Right renal cortex interstitium (tissue), 3 donors: ENCODE measurements at regions not wholly inside any gene's neighbourhood (a gene's known extent, or its start where the extent isn't known, plus 50 kb on each side); places are given as distances from the start of the nearest gene placed in this dataset.

Experiments used
- DNase-seq, 3 donors: peaks; one replicate each; pipeline ENCODE4 v3.0.0-alpha.2; 2013; ENCODE audit warnings: low read depth in 3 of 3, low spot score in 2 of 3

DNA sequence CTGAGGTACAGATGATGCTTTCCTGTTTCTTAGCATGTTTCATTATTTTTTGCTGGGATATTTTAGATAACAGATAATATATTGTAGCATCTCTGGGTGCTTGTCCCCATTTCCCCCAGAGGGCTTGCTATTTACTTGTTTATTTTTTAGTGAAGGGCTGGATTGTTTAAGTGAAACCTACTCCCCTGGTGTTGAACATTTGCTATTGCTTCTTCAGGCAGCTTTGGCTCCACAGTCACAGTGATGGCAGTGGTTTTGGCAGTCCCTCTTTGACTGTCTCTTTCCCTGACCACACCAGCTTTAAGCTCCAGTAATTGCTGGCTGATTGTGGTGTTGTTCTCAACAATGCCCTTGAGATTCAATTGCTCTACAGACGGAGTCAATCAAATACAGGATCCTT lies 128.9 kb downstream of the KLF13 start:
- no peak for DNase-seq

DNA sequence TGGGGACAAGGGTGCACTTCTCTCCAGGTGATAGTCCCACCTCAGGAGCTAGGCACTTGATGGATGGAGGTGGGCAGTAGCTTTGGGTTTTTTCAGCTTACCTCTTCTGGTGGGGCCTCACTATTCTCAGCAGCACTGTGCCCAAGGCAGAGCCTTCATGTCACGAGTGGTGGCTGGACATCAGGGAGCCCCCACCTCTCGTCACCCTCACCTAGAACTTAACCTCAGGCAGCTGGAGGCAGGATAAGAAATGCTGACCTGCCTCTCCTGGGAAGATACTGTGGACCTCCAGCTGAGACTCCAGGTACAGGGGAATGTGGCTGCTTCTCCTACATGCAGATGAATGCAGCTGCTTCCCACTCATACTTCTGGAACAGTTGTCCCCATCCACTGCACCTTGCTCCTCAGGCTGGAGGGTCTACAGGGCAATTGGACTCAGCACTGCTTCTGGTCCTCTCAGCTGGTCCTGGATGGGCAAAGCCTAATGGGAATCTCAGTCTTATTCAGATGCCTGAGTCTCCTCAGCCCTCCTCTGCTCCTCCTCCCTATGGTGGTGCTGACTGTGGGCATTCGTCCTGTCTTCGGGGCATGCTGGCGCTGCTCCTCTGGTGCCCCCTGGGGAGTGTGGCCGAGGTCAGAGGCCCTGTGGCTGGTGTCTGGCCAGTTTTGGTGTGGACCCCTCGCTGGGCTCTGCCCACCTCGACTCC lies 129.9 kb downstream of the KLF13 start:
- no peak for DNase-seq

DNA sequence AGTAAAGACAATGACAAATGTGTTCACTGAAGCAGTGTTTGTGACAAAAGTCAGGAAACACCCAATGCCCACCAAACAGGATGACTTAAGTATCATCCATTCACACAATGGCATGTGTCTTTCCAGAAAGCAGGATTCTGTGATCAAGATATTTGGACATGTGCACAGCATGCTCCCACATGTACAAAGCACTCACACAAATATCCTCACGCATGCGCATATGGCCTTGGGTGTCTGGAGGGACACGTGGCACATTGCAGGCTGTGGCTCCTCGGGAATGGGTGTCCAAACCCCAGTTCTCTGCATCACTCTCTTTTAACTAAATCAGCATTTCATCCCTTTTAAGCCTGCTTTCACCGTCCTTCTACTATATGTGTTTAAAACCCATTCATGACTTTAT lies 130.5 kb downstream of the KLF13 start:
- no peak for DNase-seq

DNA sequence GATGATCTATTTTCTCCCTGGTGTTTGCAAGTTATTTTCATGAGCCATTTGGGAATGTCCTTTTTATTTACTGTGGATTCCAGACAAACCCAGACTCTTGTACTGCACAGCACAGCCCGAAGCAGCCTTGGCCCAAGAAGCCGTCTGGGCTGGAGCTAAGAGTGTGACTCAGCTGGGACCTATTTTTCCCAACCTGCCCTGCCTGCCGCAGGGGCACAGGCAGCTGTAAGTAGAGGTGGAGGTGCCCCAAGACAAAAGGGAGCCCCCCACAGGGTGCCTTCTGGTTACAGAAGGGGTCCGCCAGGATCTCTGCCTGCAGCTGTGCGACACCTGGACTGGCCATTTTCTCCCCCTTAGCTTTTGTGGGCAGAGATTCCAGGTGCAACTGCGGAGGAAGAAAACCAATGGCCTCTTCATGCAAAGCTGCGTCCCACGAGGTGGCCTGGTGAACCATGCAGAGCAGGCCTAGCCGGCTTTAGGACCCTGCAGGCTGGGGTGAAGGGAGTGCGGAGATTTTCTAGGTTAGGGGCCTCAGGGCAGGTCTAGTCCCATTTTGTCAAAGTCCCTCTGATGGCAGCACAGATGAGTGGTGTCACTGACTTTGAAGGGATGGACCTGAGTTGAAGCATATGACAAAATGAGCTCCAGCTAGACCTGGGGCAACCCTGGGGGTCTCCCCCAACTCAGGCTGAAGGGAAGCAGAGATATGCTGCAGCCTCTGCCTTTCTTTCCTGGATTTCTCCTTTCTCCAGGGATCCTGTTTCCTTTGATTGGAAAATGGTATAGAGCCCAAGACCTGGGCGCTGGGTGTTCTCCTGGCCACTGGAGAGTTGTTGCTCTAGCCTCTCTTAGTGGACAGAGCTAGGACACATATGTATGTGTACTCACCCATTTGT lies 131.2 kb downstream of the KLF13 start:
- DNase-seq, result no peak

DNA sequence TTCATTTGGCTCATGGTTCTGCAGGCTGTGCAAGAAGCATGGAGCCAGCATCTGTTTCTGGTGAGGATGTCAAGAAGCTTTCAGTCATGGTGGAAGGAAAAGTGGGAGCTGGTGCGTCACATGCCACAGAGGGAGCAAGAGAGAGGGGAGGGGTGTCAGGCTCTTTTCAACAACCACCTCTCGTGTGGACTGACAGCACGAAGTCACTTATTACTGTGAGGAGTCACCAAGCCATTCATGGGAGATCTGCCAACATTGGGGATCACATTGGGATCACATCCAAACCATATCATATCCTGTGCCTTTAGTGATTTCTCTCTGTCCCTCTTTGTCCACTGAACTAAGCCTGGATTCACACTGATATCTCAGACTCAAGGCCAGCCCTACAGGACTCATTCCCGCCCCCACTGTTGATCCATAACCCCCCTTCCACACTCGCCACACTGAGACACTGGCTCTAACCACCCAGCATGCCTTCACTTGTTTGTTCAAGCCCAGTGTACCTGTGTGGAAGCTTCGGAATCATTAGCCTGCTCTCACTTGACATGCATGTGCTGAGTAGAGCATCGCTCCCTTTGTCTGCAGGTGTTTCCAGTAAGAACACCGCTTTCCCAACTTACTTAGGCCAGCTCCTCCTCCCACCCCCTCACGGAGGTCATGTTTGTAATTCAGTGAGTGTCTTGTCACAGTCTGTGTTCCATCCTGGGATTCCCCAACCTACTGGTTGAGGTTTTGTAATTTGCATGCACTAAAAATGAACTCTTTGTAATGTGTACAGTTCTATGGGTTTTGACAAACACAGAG lies 132.2 kb downstream of the KLF13 start:
- DNase-seq, result no peak

DNA sequence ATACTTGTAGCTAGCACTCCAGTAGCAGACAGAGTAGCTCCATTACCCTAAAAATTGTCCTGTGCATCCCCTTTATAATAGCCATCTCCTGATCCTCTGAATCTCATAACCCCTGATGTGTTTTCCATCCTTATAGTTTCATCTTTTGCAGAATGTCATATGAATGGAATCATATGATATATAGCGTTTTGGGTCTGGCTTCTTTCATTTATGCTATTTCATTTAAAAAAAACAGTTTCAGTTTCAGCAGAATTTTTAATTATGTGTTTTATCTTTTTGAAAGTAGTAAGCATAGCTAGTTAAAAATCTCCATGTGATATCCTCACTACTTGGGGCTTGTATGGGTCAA lies 132.7 kb downstream of the KLF13 start:
- no peak for DNase-seq

DNA sequence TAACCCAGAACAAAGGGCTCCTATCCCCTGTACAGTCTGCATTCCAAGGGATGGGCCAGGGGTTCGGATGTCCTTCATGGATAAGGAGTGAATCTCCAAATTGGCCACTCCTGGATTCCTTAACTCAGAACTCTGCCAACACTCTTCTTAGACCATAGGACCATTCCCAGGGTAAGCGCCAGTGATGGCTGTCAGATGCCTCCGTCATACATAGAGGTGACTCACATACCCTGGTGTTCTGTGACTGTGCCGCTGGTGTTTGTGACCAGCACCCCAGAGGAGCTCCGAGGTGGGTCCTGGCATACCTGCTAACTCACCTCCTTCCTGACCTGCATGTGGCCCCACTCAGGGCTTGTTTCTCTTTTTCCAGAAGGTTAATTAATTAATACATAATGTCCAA lies 134.7 kb downstream of the KLF13 start:
- DNase-seq, result no peak

DNA sequence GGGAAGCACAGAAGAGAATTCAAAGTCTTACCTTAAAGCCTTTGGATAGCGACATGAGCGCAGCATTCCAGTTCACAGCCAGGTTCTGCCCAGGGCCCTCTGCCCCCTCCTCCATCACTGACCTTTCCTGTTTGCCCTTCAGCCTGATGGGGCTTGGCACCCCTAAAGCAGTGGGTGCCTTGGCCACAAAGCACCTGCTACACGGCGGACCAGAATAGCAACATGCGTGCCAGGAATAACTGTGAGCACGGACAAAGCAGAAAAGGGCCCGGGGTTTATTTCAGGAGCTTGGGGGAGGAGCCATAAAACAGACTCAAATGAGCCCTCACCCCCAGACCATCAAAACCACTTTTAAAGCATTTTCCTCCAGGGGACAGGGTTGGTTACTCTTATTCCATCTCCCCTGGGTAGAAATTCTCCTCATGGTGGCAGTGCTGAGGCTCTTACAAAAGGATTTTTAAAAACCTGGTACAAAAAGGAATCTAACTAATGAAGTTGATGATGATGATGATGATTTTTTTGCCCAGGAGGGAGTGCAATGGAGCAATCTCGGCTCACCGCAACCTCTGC lies 135.4 kb downstream of the KLF13 start:
- no peak for DNase-seq

DNA sequence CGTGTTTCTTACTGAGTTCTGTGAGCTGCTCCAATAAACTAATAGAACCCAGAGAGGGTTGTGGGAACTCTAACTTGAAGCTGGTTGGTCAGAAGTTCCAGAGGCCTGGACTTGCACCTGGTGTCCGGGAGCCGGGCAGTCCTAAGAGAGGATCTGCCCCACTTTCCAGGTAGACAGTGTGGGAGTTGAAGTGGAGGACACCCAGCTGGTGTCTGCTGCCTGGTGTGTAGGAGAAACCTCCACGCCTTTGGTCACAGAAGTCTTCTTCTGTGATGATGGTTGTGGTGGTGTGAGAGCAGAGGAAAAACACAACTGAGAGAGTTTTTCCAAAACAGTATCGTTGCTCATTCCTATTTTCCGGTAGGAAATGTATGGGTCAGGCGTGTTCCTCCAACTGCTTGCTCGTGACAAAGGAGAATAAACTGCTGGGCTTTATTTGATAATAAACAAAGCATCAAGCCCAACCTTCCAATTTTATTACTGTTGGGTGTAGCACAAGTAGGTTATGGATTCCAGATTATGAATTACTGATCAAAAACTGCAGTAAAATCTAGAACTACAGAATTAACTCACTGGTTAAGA lies 137.0 kb downstream of the KLF13 start:
- no peak for DNase-seq

DNA sequence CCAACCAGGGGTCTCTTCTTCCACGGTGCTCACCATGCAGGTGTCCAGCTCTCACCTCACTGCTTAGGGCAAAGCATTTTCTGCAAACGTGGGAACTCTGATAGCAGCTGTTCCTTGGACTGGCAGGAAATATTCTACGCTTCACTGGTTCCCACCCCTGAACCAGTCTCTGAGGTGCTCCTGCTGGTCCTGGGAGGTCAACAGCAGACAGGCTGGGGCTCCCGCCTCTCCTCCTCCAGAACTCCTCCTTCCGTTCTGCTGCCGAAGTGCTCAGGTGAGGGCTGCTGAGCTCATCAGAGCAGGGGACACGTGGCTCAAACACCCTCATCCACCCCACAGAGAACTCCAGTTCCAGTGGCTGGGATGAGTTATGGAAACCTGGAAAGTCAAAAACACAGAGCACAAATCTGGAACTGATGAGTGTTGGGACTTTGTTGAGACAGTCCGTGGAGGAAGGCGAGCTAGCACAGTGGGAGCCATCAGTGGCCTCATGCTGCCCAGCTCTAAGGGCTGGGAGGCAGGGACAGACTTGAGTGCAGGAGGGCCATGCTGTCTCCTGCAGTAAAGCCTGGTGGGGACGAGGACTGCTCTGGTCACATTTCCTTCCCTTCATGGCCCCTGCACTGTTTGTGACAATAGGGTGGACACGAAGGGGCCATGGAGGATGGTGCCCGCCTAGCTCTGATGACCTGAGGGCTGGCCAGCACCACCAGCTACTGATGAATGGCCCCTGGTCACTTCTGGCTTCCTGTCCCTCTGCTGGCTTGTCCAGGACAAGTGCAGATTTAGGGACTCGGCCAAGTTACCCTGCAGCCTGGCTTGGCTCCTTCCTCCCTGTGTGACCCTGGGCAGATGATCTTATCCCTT lies 137.8 kb downstream of the KLF13 start:
- no peak for DNase-seq

DNA sequence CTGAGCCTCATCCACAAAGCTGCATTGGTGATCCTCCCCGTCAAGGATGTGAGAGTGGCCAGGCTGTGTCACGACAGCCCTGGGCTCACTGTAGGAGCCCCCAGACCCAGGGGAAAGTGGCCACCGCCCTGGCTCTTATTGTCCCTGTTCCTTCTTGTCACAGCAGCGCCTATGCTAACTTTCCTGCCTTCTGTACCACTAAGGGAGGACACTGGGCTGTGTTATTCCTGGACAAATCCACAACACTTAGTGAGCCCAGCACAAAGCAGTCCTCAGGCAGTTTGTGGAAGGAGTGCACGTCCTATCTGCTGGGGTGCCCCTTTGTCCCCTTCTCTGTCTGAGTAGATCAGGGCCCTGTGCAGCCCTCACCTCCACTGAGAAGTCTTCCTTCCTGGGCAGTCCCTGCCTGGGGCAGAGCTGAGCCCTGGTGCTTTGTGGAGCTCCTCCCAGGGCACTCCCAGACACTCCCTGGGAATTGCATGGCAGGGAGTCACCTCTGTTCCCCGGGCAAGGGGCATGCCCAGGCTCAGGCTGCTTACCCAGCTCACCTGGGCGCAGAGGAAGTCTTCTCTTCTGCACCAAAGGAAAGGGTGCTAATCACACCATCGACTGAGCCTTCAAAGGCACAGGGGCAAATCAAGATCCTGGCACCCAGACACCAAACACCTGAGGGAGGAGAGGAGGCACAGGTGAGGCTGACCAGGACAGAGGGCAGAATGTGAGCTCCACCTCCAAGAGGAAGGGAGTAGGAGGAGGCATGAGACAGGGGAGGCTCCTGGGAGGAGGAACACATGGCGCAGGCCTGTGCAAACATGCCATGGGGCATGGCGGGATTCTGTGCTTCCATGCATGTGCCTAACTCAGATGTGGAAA lies 138.7 kb downstream of the KLF13 start:
- no peak for DNase-seq

DNA sequence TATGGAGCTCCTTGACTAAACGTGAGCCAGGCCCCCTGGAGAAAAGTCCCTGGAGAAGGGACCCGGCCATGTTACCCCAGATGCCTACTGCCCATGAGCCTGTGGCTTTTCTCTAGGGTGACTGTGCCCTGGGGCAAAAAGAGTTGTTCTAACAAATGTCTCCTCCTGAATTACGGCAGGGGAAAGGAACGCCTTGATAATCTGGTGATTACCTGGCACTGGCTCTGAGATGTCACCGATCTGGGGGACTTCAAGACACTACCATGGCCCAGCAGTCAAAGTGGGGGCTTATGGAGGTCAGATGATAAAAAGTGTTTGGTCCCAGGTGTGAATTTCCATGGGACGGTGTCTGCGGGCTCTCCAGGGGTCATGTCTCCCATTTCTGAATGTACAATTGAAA lies 140.7 kb downstream of the KLF13 start:
- DNase-seq, result no peak

DNA sequence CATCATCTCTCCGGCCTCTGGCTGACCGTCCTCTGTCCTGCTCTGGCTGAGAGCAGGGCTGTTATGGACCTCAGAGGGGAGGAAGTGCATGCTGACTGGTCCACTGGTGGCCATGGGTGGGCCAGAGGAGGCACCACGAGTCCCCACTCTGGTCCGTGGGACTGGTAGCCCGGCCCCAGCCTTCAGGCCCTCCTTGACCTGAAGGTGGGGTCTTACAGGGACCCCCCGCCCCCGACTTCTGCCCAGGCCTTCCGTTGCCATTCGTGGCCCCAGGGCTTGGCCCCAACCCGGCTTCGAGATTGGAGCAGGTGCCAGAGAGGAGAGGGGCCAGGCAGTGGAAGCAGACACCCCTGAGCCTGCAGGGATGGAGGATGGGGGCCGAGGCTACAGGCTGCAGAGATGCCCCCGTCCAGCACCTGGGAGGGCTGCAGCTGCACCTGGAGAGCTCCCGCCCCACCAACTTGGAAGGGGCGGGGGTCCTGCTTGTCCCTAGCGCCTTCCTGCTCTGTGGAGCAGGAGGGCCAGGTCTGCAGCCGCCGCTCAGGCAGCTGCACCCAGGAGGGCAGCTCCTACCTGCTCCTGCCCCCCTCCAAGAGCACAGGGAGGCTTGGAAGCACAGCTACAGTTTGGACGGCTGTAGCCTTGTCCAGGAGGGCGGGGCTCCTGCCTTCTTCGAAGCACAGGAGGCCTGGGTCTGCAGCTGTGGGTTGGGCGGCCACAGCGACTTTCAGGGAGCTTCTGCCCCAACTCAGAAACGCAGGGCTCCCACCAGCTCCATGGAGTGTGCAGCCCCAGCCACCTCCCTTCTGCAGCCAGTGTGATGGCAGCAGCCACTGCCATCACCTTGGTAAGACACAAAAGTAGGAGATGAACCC lies 142.5 kb downstream of the KLF13 start:
- DNase-seq, result no peak

DNA sequence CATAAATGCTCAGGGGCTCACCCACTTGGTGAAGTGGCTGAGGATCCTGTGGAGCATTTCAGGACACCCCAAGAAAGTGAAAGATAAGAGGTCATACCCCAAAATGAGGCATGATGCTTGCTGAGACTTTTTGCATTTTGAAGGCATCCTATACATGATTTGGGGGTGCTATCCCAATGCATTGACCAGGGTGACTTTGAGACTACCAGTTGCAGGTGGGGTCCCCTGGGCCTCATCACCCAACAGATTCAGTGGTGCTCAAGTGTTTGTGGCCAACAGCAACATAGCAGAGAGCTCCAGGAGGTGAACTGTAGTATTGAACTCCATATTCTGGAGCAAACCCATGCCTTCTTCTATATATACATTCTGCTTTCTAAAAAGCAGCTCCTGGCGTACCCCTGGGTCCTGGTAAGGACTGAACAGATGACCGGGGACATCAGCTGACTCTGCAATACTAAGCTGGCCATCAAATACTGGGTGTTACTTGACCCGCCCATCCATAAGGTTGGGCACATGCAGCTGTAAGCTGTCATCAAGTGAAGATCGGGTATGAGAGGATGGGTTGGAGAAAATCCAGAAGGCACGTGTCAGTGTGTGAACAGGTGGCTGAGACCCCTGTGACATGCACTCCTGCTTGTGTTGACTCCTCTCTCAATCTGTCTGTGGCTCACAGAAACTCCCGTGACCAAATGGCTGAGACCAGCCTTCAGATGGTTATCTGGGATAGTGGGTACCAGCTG lies 143.3 kb downstream of the KLF13 start:
- no peak for DNase-seq

DNA sequence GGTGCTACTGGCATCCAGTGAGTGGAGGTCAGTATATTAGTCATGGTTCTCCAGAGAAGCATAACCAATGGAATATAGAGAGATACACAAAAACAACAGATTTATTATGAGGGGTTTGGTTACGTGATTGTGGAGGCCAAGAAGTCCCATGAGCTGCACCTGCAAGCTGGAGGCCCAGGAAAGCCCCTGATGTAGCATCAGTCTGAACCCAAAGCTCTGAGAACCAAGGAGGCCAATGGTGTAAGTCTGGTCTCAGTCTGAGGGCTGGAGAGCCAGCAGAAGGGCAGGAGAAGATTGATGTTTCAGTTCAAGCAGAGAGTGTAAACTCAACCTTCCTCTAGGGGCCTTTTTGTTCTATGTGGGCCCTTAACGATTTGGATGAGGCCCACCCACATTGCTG lies 144.1 kb downstream of the KLF13 start:
- no peak for DNase-seq

DNA sequence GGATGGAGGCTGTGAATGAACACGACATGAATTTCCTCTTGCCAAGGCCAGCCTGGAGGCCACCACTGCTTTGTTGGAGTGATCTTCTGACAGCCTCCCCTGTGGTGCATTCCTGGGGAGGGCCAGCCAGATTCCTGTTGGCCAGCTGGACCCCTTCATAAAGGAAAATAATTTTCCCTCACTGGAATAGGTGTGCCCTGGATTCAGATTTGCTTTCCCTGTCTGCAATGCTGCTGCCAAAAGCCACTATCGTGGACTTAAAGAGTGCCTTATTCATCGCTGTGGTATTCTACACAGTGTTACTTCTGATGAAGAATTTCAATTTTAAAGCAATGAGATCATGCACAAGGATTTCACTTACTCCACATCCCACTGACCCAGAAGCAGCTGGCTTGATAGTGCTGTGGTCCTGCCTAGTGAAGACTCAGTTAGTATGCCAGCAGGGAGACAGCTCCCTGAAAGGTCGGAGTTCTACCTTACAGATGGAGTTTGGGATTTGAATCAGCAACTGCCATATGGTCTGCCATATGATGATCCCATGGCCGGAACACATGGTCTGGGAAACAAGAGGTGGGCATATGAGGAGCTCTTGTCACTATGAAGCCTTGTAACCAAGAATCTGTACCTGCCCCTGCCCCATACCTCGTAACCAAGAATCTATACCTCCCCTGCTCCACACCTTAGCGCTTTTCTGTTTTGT lies 145.2 kb downstream of the KLF13 start:
- no peak for DNase-seq
